GM12878 (cell line): ENCODE measurements at regions not wholly inside any gene's neighbourhood (a gene's known extent, or its start where the extent isn't known, plus 50 kb on each side); places are given as distances from the start of the nearest gene placed in this dataset.

Source experiments
- ATAC-seq: fragments of 200-7000 bp; cut with Tn5 transposase; 3 replicates; pipeline ENCODE4 v1.9.1; 2020; ENCODE audit warnings: mild to moderate bottlenecking, moderate library complexity
- BruUV-seq: library from RNA; stranded (reverse); fragments of 400-500 nt; replicated peaks from 2 replicates; lab custom pipeline; 2021; lab: Mats Ljungman, UMichigan
- CTCF ChIA-PET: fragments of 300-600 bp; sonication (Branson Sonifier 250); formaldehyde crosslinking; extraction: SDS; loops from one replicate; lab custom pipeline; 2021; ENCODE audit warnings: inconsistent platforms; lab: Yijun Ruan, JAX
- POLR2A ChIA-PET: fragments of 350-600 bp; formaldehyde crosslinking; extraction: SDS; loops from one replicate; lab custom pipeline; 2021; ENCODE audit warnings: inconsistent platforms; lab: Charles Lee
- RAD21 ChIA-PET: fragments of 300-600 bp; sonication (Branson Sonifier 250); formaldehyde crosslinking; loops from one replicate; lab custom pipeline; 2023; ENCODE audit warnings: antibody characterized with exemption; ENCODE audit not compliant: unreplicated experiment; lab: Charles Lee
- SMC1A ChIA-PET: fragments of 300-600 bp; sonication (Branson Sonifier 250); formaldehyde crosslinking; loops from one replicate; lab custom pipeline; 2023; ENCODE audit not compliant: unreplicated experiment, uncharacterized antibody; lab: Charles Lee
- DNase-seq: peaks from one replicate; pipeline ENCODE4 v3.0.0-alpha.2; 2011; ENCODE audit warnings: low read depth, low spot score
- FAIRE-seq: peaks from 3 replicates; lab custom pipeline; 2011; peaks lifted over from hg19 to GRCh38; lab: Jason Lieb, UNC
- H2AFZ ChIP-seq: 2 replicates; pipeline ENCODE4 v1.6.0; 2011; ENCODE audit warnings: low read depth, low read length, control low read depth; ENCODE audit not compliant: control insufficient read depth
- H3K27ac ChIP-seq: 2 replicates; pipeline ENCODE4 v1.5.1; 2011; ENCODE audit warnings: control low read depth; ENCODE audit not compliant: control insufficient read depth, insufficient read depth
- H3K27me3 ChIP-seq, 2 experiments: replicated peaks in 1 of 2; 2 replicates each; pipeline versions ENCODE4 v1.6.0 to v1.6.1; 2011; ENCODE audit warnings: low read length in 1 of 2; ENCODE audit not compliant: control insufficient read depth in 2 of 2, insufficient read depth in 2 of 2
- H3K36me3 ChIP-seq, 2 experiments: 2 replicates each; pipeline ENCODE4 v1.5.1; 2011; ENCODE audit warnings: low read length in 1 of 2; ENCODE audit not compliant: control insufficient read depth in 2 of 2, insufficient read depth in 2 of 2
- H3K4me1 ChIP-seq: 2 replicates; pipeline ENCODE4 v1.6.1; 2011; ENCODE audit warnings: mild to moderate bottlenecking, low read length, moderate library complexity, mixed read lengths; ENCODE audit not compliant: control insufficient read depth, insufficient read depth
- H3K4me2 ChIP-seq: 2 replicates; pipeline ENCODE4 v1.6.0; 2011; ENCODE audit warnings: control low read depth; ENCODE audit not compliant: control insufficient read depth, insufficient read depth
- H3K4me3 ChIP-seq: fragments of 200-600 bp; sonication (generic); 2 replicates; pipeline ENCODE4 v1.5.1; 2016
- H3K79me2 ChIP-seq: 2 replicates; pipeline ENCODE4 v1.6.0; 2011; ENCODE audit warnings: low read length; ENCODE audit not compliant: control insufficient read depth, insufficient read depth
- H3K9ac ChIP-seq: 2 replicates; pipeline ENCODE4 v1.8.0; 2011; ENCODE audit warnings: low read length, control low read depth, mixed read lengths; ENCODE audit not compliant: control insufficient read depth, insufficient read depth
- H3K9me3 ChIP-seq: replicated peaks from 3 replicates; pipeline ENCODE4 v1.5.1; 2011; ENCODE audit warnings: mild to moderate bottlenecking, low read length; ENCODE audit not compliant: control insufficient read depth, insufficient read depth
- H4K20me1 ChIP-seq: 2 replicates; pipeline ENCODE4 v1.6.0; 2011; ENCODE audit not compliant: control insufficient read depth, insufficient read depth
- ATF7 ChIP-seq: fragments of 450-650 bp; IDR thresholded peaks from 2 replicates; pipeline ENCODE4 v1.6.1; 2016; ENCODE audit warnings: low read depth, mild to moderate bottlenecking
- BACH1 ChIP-seq: fragments of 450-650 bp; IDR thresholded peaks from 2 replicates; pipeline ENCODE4 v1.6.1; 2017; ENCODE audit warnings: mild to moderate bottlenecking, borderline replicate concordance
- BHLHE40 ChIP-seq, 2 experiments: fragments of 450-650 bp in 1 of 2; IDR thresholded peaks; 2 replicates each; pipeline ENCODE4 v1.6.1; 2011 to 2017; ENCODE audit warnings: low read depth in 2 of 2, borderline replicate concordance in 1 of 2, improper control_type of control experiment in 1 of 2, low read length in 1 of 2, mild to moderate bottlenecking in 1 of 2
- SIN3A ChIP-seq: IDR thresholded peaks from 2 replicates; pipeline ENCODE4 v1.6.1; 2012; ENCODE audit warnings: low read depth, low read length, improper control_type of control experiment
- WGBS: methylation state at CpG from one replicate; pipeline ENCODE4 v1.1.6; 2016; ENCODE audit warnings: low lambda C conversion rate; ENCODE audit not compliant: insufficient replicate concordance, insufficient coverage; ENCODE audit errors: missing lambda C conversion rate; 5-methylcytosine and 5-hydroxymethylcytosine counted together
- in situ Hi-C: fragments of 300-500 bp; cut with MboI; formaldehyde crosslinking; loops from 9 replicates; pipeline ENCODE4 v1.14.3; 2018; ENCODE audit warnings: mixed read lengths
- intact Hi-C: fragments of 100-400 bp; cut with micrococcal nuclease; formaldehyde crosslinking; loops from one replicate; pipeline ENCODE4 v1.14.2; 2022; ENCODE audit not compliant: unreplicated experiment
- TF ChIP-seq, protein P1 (sequence below): IDR thresholded peaks from 2 replicates; pipeline ENCODE4 v1.6.1; 2011; ENCODE audit warnings: low read depth, mild to moderate bottlenecking, low read length, moderate library complexity, borderline replicate concordance; ENCODE audit errors: extremely low read depth
- TF ChIP-seq, protein P2 (sequence below): fragments of 450-650 bp; formaldehyde crosslinking; IDR thresholded peaks from 2 replicates; pipeline ENCODE4 v1.5.0; 2022; ENCODE audit warnings: mild to moderate bottlenecking, missing genetic modification characterization

DNA sequence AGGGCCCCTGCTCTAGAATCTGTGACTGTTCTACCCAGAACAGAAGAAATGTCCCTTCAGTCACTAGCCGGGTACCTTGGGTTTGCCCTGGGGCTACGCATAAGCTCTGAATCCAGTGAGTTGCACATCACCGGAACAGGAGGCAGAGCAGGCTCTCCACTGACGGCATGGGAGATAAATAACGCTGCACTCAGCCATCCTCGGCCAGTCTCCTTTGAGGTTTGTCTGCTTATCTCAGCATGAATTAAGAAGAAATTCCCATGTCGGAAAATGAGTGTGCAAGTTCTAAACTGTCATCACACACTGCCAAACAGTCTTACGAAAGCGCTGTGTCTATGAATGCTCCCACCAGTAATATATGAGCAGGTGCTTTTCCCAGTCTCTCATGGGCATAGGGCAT is 90.8 kb downstream of the FAM50B start:
- no peak overlapping the region for H3K9ac ChIP-seq
- no peak overlapping the region for H3K27ac ChIP-seq
- ChIA-PET SMC1A (no interaction called here), CTCF (interaction anchor here (1.6 kb wide), 1 partner anchor 38 kb away, joined by 5 read pairs; no protein-coding TSS in a partner anchor), RAD21 (no interaction called here), POLR2A (no interaction called here)
- no peak overlapping the region for H3K4me2 ChIP-seq
- no peak for TF ChIP-seq SIN3A
- no peak for TF ChIP-seq BACH1
- TF ChIP-seq, protein P1, sequence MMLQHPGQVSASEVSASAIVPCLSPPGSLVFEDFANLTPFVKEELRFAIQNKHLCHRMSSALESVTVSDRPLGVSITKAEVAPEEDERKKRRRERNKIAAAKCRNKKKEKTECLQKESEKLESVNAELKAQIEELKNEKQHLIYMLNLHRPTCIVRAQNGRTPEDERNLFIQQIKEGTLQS: no peak
- no peak for TF ChIP-seq BHLHE40 (IDR thresholded peaks at IDR 0.05; ENCODE audit: borderline replicate concordance in 1 of 2, low read depth in 2 of 2, low read length in 1 of 2)
- TF ChIP-seq, protein P2, sequence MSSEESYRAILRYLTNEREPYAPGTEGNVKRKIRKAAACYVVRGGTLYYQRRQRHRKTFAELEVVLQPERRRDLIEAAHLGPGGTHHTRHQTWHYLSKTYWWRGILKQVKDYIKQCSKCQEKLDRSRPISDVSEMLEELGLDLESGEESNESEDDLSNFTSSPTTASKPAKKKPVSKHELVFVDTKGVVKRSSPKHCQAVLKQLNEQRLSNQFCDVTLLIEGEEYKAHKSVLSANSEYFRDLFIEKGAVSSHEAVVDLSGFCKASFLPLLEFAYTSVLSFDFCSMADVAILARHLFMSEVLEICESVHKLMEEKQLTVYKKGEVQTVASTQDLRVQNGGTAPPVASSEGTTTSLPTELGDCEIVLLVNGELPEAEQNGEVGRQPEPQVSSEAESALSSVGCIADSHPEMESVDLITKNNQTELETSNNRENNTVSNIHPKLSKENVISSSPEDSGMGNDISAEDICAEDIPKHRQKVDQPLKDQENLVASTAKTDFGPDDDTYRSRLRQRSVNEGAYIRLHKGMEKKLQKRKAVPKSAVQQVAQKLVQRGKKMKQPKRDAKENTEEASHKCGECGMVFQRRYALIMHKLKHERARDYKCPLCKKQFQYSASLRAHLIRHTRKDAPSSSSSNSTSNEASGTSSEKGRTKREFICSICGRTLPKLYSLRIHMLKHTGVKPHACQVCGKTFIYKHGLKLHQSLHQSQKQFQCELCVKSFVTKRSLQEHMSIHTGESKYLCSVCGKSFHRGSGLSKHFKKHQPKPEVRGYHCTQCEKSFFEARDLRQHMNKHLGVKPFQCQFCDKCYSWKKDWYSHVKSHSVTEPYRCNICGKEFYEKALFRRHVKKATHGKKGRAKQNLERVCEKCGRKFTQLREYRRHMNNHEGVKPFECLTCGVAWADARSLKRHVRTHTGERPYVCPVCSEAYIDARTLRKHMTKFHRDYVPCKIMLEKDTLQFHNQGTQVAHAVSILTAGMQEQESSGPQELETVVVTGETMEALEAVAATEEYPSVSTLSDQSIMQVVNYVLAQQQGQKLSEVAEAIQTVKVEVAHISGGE (CRISPR knock-in tag): no peak
- no peak for TF ChIP-seq ATF7
- ATAC-seq (no peak), DNase-seq (no peak), FAIRE-seq (no peak)
- no peak overlapping the region for H2AFZ ChIP-seq
- H3K4me1 ChIP-seq: no peaks in the 10 kb centered on the region
- H3K9me3 ChIP-seq: no peaks in the 10 kb centered on the region
- BruUV-seq: no TSS peak
- 26% methylated on average over 9 of the region's 9 CpGs for WGBS
- in situ Hi-C loops: no loop called here
- H3K27me3 ChIP-seq: no peaks in the 10 kb centered on the region; a peak in 2 of 4 replicates
- no peaks in the 10 kb centered on the region for H3K79me2 ChIP-seq
- no peaks in the 10 kb centered on the region for H4K20me1 ChIP-seq
- no peaks in the 10 kb centered on the region for H3K36me3 ChIP-seq
- H3K4me3 ChIP-seq: no peak overlapping the region
- intact Hi-C loops: no loop called here
